OCI-LY7 (cell line): ENCODE measurements at regions not wholly inside any gene's neighbourhood (a gene's known extent, or its start where the extent isn't known, plus 50 kb on each side); places are given as distances from the start of the nearest gene placed in this dataset.

Experiments used
- BruUV-seq: library from RNA; stranded (reverse); fragments of 400-500 nt; replicated peaks from 2 replicates; lab custom pipeline; 2021; lab: Mats Ljungman, UMichigan
- CTCF ChIA-PET: fragments of 300-600 bp; sonication (Branson Sonifier 250); formaldehyde crosslinking; loops from one replicate; lab custom pipeline; 2022; ENCODE audit warnings: antibody characterized with exemption; ENCODE audit not compliant: unreplicated experiment; lab: Charles Lee
- POLR2A ChIA-PET: fragments of 300-600 bp; sonication (Branson Sonifier 250); formaldehyde crosslinking; loops from one replicate; lab custom pipeline; 2022; ENCODE audit warnings: antibody characterized with exemption; lab: Charles Lee
- DNase-seq: peaks from one replicate; pipeline ENCODE4 v3.0.0-alpha.2; 2015; ENCODE audit warnings: low spot score
- H2AFZ ChIP-seq: fragments of 200-600 bp; sonication (generic), shearing (Covaris generic); 2 replicates; pipeline ENCODE4 v1.6.1; 2014; ENCODE audit warnings: mild to moderate bottlenecking, antibody characterized with exemption, low read length, moderate library complexity
- H3K27ac ChIP-seq: fragments of 200-600 bp; sonication (generic); 2 replicates; pipeline ENCODE4 v1.5.1; 2014; ENCODE audit warnings: mixed run types, low read depth, mild to moderate bottlenecking, moderate library complexity, low read length, inconsistent platforms; ENCODE audit not compliant: poor library complexity, severe bottlenecking
- H3K36me3 ChIP-seq: fragments of 200-600 bp; sonication (generic); 2 replicates; pipeline ENCODE4 v1.6.1; 2014; ENCODE audit warnings: mild to moderate bottlenecking, antibody characterized with exemption, low read length, moderate library complexity, mixed read lengths; ENCODE audit not compliant: insufficient read depth
- H3K4me1 ChIP-seq: fragments of 200-600 bp; sonication (generic); 2 replicates; pipeline ENCODE4 v1.5.1; 2014; ENCODE audit warnings: mild to moderate bottlenecking, low read length; ENCODE audit not compliant: insufficient read depth, poor library complexity, severe bottlenecking
- H3K4me2 ChIP-seq: fragments of 200-600 bp; sonication (generic); 2 replicates; pipeline ENCODE4 v1.6.1; 2014; ENCODE audit warnings: mild to moderate bottlenecking, low read length
- H3K4me3 ChIP-seq: fragments of 200-600 bp; sonication (generic); 2 replicates; pipeline ENCODE4 v1.5.1; 2014; ENCODE audit warnings: mild to moderate bottlenecking, low read depth, low read length; ENCODE audit not compliant: poor library complexity, severe bottlenecking
- H3K79me2 ChIP-seq: fragments of 200-600 bp; sonication (generic); 2 replicates; pipeline ENCODE4 v1.6.1; 2016; ENCODE audit warnings: low read depth, mild to moderate bottlenecking, low read length, moderate library complexity, mixed read lengths; ENCODE audit not compliant: insufficient read depth
- H3K9me2 ChIP-seq: fragments of 200-600 bp; sonication (generic); 2 replicates; pipeline ENCODE4 v1.6.1; 2016; ENCODE audit warnings: mild to moderate bottlenecking, low read length, mixed read lengths; ENCODE audit not compliant: insufficient read depth
- H3K9me3 ChIP-seq: fragments of 200-600 bp; sonication (generic); 2 replicates; pipeline ENCODE4 v1.6.1; 2014; ENCODE audit warnings: mild to moderate bottlenecking, mixed run types, low read length, mixed read lengths
- H4K20me1 ChIP-seq: fragments of 200-600 bp; sonication (generic); 2 replicates; pipeline ENCODE4 v1.6.1; 2014; ENCODE audit warnings: mild to moderate bottlenecking, antibody characterized with exemption, low read length, moderate library complexity, mixed read lengths; ENCODE audit not compliant: insufficient read depth
- CTCF ChIP-seq: fragments of 200-600 bp; sonication (generic); conservative IDR thresholded peaks from 2 replicates; pipeline ENCODE4 v1.5.1; 2014; ENCODE audit warnings: mild to moderate bottlenecking, antibody characterized with exemption, low read length, moderate library complexity, mixed read lengths
- EZH2phosphoT487 ChIP-seq: fragments of 200-600 bp; sonication (generic); IDR thresholded peaks from 2 replicates; pipeline ENCODE4 v1.6.1; 2018; ENCODE audit warnings: low read depth, borderline replicate concordance, mild to moderate bottlenecking, mixed run types, antibody characterized with exemption, low read length, moderate library complexity, mixed read lengths
- intact Hi-C: fragments of 100-400 bp; cut with micrococcal nuclease; formaldehyde crosslinking; loops from one replicate; pipeline ENCODE4 v1.10.0; 2022; ENCODE audit not compliant: unreplicated experiment

DNA sequence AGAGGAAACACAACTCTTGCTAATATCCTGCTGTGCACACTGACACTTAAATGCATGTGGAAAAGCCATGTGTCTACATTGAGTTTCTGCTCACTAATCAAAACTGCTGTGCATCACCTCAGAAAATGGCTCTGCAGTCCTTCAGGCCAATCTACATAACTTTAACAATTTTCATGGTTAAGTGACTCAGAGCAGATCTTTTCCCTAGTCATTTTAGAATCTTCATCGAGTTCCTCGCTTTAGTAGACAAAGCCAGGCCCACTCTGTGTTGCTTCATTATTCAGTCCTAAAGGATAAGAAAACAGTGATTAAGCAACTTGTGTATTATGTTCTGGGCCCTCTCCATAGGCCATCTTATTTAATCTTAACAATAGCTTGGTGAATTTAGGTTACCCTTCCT lies 250.0 kb downstream of the KCNC2 start:
- BruUV-seq = no TSS peak
- no peak overlapping the region for H3K4me3 ChIP-seq
- TF ChIP-seq EZH2phosphoT487 (no peak), CTCF (no peak)
- no peak overlapping the region for H3K4me2 ChIP-seq
- H3K9me2 ChIP-seq = no peaks in the 10 kb centered on the region
- H3K27ac ChIP-seq = no peak overlapping the region
- intact Hi-C loops = no loop called here
- H3K4me1 ChIP-seq = no peaks in the 10 kb centered on the region
- no peaks in the 10 kb centered on the region for H4K20me1 ChIP-seq
- no peak for DNase-seq
- ChIA-PET CTCF (no interaction called here), POLR2A (no interaction called here)
- H3K36me3 ChIP-seq = no peaks in the 10 kb centered on the region
- no peaks in the 10 kb centered on the region for H3K9me3 ChIP-seq
- H2AFZ ChIP-seq = no peak overlapping the region
- no peaks in the 10 kb centered on the region for H3K79me2 ChIP-seq

DNA sequence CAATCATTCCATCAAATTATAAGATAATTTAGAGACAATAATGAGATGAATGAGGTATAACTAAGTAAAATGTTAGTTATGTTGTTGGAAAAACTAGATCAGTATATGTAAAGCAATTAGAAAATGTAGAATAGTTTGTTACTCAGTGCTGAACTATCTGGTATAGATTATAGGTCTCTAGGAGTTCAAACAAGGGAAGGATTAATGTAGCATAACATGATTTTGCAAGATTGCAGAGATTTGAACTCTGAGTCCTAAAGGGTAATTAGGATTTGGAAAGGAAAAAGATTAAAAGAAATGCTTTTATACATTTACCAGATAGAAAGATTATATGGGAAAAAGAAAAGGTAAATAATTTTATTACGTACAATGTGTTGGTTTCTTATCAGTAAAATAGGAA lies 246.3 kb downstream of the KCNC2 start:
- ChIA-PET CTCF (no interaction called here), POLR2A (no interaction called here)
- no TSS peak for BruUV-seq

More for the DNA sequence above, 246.3 kb downstream of the KCNC2 start:
- Histone ChIP-seq H3K9me3 (no peaks in the 10 kb centered on the region), H4K20me1 (no peaks in the 10 kb centered on the region), H3K9me2 (no peaks in the 10 kb centered on the region), H3K27ac (no peak overlapping the region), H3K4me2 (no peak overlapping the region), H3K4me3 (no peak overlapping the region), H3K4me1 (no peaks in the 10 kb centered on the region), H3K79me2 (no peaks in the 10 kb centered on the region), H3K36me3 (no peaks in the 10 kb centered on the region), H2AFZ (no peak overlapping the region)
- DNase-seq = no peak
- intact Hi-C loops = no loop called here
- TF ChIP-seq CTCF (no peak), EZH2phosphoT487 (no peak)
